Activated T-cell treated with anti-CD3 and anti-CD28 coated beads for 24 hours (primary cell): ENCODE measurements at regions not wholly inside any gene's neighbourhood (a gene's known extent, or its start where the extent isn't known, plus 50 kb on each side); places are given as distances from the start of the nearest gene placed in this dataset.
"Not testable (repeated sequence)": the region's sequence is repeated elsewhere in the genome, so short reads cannot be mapped to it uniquely, and the experiment has no call there.

ENCODE experiments used
- DNase-seq: peaks from one replicate; pipeline ENCODE4 v3.0.0-alpha.2; 2020; ENCODE audit warnings: low read depth

GRCh38 chr14:22152161-22152870 is 436.7 kb downstream of the DAD1 start:
- DNase-seq: no peak

DNA sequence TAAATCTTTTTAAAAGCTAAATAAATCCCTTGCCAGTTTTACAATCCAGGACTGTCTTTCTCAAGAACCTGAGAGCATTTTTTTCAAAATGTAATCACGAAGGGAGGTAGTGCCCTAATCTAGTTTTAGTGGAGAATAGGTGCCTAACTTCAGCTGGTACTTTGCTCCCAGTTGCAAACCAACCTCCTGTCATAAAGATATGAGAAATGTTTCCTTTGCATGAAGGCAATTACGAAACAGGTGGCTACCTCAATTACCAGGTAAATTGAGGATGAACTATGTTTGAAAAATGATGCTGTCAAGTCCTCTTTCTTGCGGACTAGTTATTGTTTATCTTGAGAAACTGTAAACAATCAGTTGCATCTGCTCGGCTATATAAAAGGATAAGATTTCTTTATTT is 437.9 kb downstream of the DAD1 start:
- DNase-seq: no peak

DNA sequence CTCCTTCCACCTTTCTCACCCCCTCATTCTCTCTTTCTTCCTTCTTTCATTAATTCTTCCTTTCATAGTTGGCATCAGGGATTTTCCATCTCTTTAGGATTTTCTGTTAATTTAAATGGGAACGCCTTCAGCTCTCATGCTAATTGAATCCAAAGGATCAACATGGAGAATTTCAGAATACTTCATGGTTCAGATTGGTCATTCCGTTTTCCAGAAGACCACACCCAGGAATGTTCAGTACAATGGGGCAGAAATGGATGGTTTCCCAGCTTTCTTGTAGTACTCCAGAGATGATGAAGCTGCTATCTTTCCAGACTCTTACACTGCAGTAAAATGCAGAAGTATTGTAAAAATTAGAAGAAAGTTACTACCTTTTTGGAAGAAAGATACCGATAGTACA is 440.0 kb downstream of the DAD1 start:
- no peak for DNase-seq

GRCh38 chr14:22147716-22148115 is 441.3 kb downstream of the DAD1 start:
- no peak for DNase-seq

- no peak for DNase-seq
Observed at GRCh38 chr14:22143363-22143762, 445.7 kb downstream of the DAD1 start.

- DNase-seq: no peak
Observed at GRCh38 chr14:22140633-22141032, 448.4 kb downstream of the DAD1 start.

DNA sequence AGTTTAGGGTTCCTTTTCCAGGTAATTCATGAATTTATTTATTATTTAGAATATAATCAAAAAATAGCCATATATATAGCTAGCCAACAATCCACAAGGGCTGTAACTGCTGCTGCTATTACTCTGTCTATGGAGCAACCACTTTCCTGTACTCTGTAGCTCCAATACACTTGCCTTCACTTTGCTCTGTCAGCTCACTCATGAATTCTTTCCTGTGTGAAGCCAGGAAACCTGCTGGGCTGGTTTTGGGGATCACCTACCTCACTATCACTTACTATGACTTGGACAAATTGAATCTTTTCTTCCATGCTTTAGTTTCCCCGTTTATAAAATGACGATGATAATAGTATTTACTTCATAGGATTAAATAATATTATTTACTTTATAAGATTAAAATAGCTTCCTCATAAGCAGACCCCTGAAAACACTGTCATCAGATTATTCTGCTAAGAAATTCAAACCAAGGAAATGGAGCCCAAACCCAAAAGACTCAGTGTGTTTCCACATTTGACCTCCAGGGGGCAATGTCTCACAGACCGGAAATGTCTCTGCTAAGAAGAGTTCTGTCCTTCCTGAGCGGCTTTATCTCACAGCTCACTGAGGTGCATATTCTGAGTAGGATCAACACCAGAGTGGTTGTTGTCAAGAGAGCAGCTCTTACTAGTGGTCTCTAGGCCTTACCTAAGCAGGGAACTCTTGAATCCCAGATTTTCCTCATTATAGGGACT is 457.1 kb downstream of the DAD1 start:
- DNase-seq: no peak

- no peak for DNase-seq
Observed at GRCh38 chr14:22124073-22124613, 450.5 kb upstream of the OR4E1 start.

GRCh38 chr14:22122829-22123560 is 449.4 kb upstream of the OR4E1 start:
- no peak for DNase-seq

DNA sequence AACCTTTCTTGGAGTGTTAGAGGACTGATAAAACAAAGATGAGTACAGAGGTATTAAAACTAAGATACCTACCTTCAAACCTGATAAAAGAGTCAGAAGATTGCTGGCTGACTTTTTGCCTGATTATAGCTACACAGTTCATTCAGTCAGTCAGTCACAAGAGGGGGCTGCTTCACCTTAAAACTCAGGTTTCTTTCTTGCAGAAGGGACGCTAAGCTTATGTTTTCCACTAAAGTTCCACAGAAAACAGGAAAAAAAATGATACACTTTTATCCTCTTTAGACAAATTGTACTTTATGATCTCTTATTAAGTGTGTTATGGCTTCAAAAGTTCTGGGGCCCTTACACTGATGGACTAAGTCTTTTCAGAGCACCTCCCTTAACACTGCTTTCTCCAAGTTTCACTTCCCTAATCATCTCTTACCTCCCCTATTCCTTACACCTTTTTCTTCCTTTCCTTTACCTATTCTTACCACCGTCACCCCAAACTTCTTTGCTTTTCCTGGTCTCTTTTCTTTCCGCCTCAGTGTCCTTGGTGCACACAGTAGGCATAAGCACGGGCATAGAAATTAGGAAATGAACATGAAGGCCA is 448.7 kb upstream of the OR4E1 start:
- no peak for DNase-seq

GRCh38 chr14:22118899-22119477 is 445.4 kb upstream of the OR4E1 start:
- no peak for DNase-seq

DNA sequence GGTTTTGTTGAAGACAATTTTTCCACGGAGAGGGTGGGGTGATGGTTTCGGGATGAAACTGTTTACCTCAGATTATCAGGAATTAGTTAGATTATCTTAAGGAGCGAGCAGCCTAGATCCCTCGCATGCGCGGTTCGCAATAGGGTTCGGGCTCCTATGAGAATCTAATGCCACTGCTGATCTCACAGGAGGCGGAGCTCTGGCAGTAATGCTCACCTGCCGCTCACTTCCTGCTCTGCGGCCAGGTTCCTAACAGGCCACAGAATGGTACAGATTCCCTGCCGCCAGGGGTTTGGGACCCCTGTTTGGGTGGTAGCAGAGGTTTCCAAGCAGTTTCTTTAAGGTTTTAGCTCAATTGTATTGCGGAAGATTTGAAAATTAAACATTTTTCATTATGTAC is 439.8 kb upstream of the OR4E1 start:
- DNase-seq: no peak

- DNase-seq: no peak
Observed at GRCh38 chr14:22112004-22112403, 438.4 kb upstream of the OR4E1 start.

DNA sequence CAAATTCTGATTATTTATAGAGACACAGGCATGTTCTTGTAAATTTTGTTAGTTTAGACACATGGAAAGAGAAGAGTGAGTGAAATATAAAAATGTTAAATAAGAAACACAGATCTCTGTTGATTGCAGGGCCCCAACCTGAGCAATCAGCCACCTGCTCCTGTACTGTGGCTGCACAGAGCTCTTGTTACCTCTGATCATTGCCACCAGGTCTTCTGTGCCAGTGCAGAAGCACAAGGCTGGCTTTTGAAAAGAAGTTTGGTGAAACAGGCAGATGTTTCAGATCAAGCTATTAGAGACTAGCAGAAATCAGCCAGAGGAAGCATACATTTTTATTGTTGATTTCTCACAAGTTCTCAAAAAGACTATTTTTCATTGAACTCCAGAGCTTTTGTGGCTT is 434.1 kb upstream of the OR4E1 start:
- no peak for DNase-seq

GRCh38 chr14:22106700-22107697 is 433.4 kb upstream of the OR4E1 start:
- DNase-seq: no peak

- no peak for DNase-seq
Observed at GRCh38 chr14:22105624-22106006, 432.0 kb upstream of the OR4E1 start.

- DNase-seq: no peak
Observed at GRCh38 chr14:22105006-22105623, 431.5 kb upstream of the OR4E1 start.

GRCh38 chr14:22100764-22101120 is 427.1 kb upstream of the OR4E1 start:
- DNase-seq: not testable (repeated sequence)

DNA sequence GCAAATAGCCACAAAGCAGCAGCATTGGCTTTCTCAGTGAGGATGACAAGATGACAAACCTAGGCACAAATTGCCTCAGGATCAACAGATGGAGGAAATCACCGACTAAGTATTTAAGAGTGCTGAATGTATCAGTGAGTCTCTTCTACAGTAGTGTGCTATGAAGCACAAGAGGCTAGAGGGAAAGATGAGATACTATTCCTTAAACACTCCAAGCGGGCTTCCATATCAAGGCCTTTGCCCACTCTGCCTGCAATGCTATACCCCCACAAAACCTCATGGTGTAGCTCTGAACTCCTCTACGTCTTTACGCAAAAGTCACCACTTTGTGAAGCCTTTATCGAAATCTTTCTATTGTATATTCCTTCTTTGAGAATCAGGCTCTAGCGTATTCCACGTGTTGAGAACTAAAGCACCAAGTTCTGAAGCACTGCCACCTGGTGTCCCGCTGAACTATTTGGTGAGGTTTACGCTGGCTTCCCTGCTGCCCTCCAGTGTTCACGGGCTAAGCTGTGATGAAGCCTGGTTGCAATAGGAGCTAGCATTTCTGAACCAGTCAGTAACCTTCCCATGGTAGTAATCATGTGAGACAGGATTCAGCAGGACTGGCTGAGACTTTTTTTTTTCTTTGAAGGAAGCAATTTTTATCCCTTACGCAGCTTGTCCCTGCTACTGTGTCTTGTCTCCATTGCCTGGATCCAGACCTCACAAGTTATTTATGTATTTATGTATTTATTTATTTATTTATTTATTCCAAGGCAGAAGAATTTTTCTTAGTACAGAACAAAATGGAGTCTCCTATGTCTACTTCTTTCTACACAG is 426.5 kb upstream of the OR4E1 start:
- DNase-seq: peak; percentile 23

GRCh38 chr14:22098435-22098834 is 424.8 kb upstream of the OR4E1 start:
- DNase-seq: no peak
